ENCODE measurements at regions not wholly inside any gene's neighbourhood (a gene's known extent, or its start where the extent isn't known, plus 50 kb on each side); places are given as distances from the start of the nearest gene placed in this dataset.
"Not testable (repeated sequence)": the region's sequence is repeated elsewhere in the genome, so short reads cannot be mapped to it uniquely, and the experiment has no call there.

- DNase-seq (ENCODE audit: low read depth in 1 of 2, low spot score in 1 of 2) (no peak), FAIRE-seq (no peak), ATAC-seq (no peak)
- TF ChIP-seq SMC3 (IDR thresholded peaks at IDR 0.05), result no peak
- TF ChIP-seq HOXB13 (CRISPR knock-in tag; IDR thresholded peaks at IDR 0.05; ENCODE audit: low read depth), result no peak
- no peak for TF ChIP-seq CBX8 (IDR thresholded peaks at IDR 0.05)
- no peak for TF ChIP-seq RCOR1 (IDR thresholded peaks at IDR 0.05; ENCODE audit: low read depth, low read length)
- TF ChIP-seq POLR2AphosphoS2 (conservative IDR thresholded peaks at IDR 0.05; ENCODE audit: low read length), result no peak
- no peak for TF ChIP-seq CHD4 (IDR thresholded peaks at IDR 0.05; ENCODE audit: borderline replicate concordance)
- no peak for TF ChIP-seq E2F6 (IDR thresholded peaks at IDR 0.05; ENCODE audit: borderline replicate concordance, low read depth)
- no peak for TF ChIP-seq HOXB5 (CRISPR knock-in tag; IDR thresholded peaks at IDR 0.05)
- no peak for TF ChIP-seq CEBPB (IDR thresholded peaks at IDR 0.05)
- TF ChIP-seq FOXS1 (CRISPR knock-in tag; IDR thresholded peaks at IDR 0.05), result no peak
- TF ChIP-seq RARB (CRISPR knock-in tag; IDR thresholded peaks at IDR 0.05), result no peak
- no peak for TF ChIP-seq ZNF302 (CRISPR knock-in tag; IDR thresholded peaks at IDR 0.05)
- no peak for TF ChIP-seq RAD21 (conservative IDR thresholded peaks at IDR 0.05 in 1 of 2, IDR thresholded peaks at IDR 0.05 in 1 of 2)
- no peak for TF ChIP-seq MAX (IDR thresholded peaks at IDR 0.05)
- no peak for TF ChIP-seq MAZ (IDR thresholded peaks at IDR 0.05; ENCODE audit: borderline replicate concordance, low read depth, low read length)
- no peak for TF ChIP-seq RFX5 (IDR thresholded peaks at IDR 0.05)
- no peak for TF ChIP-seq KDM1A (IDR thresholded peaks at IDR 0.05; ENCODE audit: low read depth)
- no peak for TF ChIP-seq JUNB (IDR thresholded peaks at IDR 0.05)
- no peak for TF ChIP-seq CTCF (IDR thresholded peaks at IDR 0.05)
- TF ChIP-seq GATA3 (IDR thresholded peaks at IDR 0.05; ENCODE audit: borderline replicate concordance), result no peak
- H3K4me1 ChIP-seq, result no peaks in the 10 kb centered on the region
- H3K27ac ChIP-seq, result no peak overlapping the region
- H3K9me3 ChIP-seq, result no peaks in the 10 kb centered on the region
- ChIA-PET POLR2A (no interaction called here), CTCF (interaction anchor here (0.6 kb wide), 1 partner anchor 47 kb away, joined by 3 read pairs; no protein-coding TSS in a partner anchor)
- 40% methylated on average over 14 of the region's 14 CpGs for WGBS (ENCODE audit: missing lambda C conversion rate)
- H3K4me2 ChIP-seq, result no peak overlapping the region
- no peak overlapping the region for H3K4me3 ChIP-seq
Measured at GRCh38 chr10:123275136-123275564, 120.9 kb downstream of the BUB3 start.

- no peak overlapping the region for H3K4me2 ChIP-seq
- H3K27ac ChIP-seq, result no peak overlapping the region
- no peak overlapping the region for H3K4me3 ChIP-seq
- TF ChIP-seq EP300 (IDR thresholded peaks at IDR 0.05) (no peak), SREBF2 (IDR thresholded peaks at IDR 0.05) (no peak), GATA3 (IDR thresholded peaks at IDR 0.05; ENCODE audit: borderline replicate concordance) (no peak), ZNF302 (CRISPR knock-in tag; IDR thresholded peaks at IDR 0.05) (no peak), PBX3 (IDR thresholded peaks at IDR 0.05) (no peak), HES2 (IDR thresholded peaks at IDR 0.05) (no peak), HEYL (CRISPR knock-in tag; IDR thresholded peaks at IDR 0.05) (no peak), SMC3 (IDR thresholded peaks at IDR 0.05) (no peak), EHMT2 (IDR thresholded peaks at IDR 0.05; ENCODE audit: low read depth) (no peak), RNF2 (IDR thresholded peaks at IDR 0.05; ENCODE audit: borderline replicate concordance, low read depth) (no peak), RAD21 (conservative IDR thresholded peaks at IDR 0.05 in 1 of 2, IDR thresholded peaks at IDR 0.05 in 1 of 2) (no peak), TFCP2L1 (CRISPR knock-in tag; IDR thresholded peaks at IDR 0.05) (no peak)
- POLR2A ChIA-PET, result no interaction called here
- CTCF ChIA-PET, result interaction anchor here (0.9 kb wide), 1 partner anchor 188 kb away, joined by 3 read pairs; no protein-coding TSS in a partner anchor
- no peaks in the 10 kb centered on the region for H3K4me1 ChIP-seq
- DNase-seq (ENCODE audit: low read depth in 1 of 2, low spot score in 1 of 2), result no peak
- no peaks in the 10 kb centered on the region for H3K9me3 ChIP-seq
- no peak for ATAC-seq
- FAIRE-seq, result no peak
- 70% methylated on average over 2 of the region's 2 CpGs for WGBS (ENCODE audit: missing lambda C conversion rate)
Measured at GRCh38 chr10:123278445-123278844, 124.2 kb downstream of the BUB3 start.

GRCh38 chr10:123283371-123283770, 129.2 kb downstream of the BUB3 start:
- H3K4me2 ChIP-seq, POLR2A ChIA-PET: not testable (repeated sequence)

More at GRCh38 chr10:123283371-123283770, 129.2 kb downstream of the BUB3 start:
- H3K9me3 ChIP-seq; H3K27ac ChIP-seq; FAIRE-seq; H3K4me3 ChIP-seq; ATAC-seq; DNase-seq (ENCODE audit: low read depth in 1 of 2, low spot score in 1 of 2); H3K4me1 ChIP-seq: not testable (repeated sequence)
- CTCF ChIA-PET, result interaction anchor here (1.2 to 1.6 kb wide), 4 partner anchors 16 to 143 kb away, joined by 3 to 5 read pairs (median 4); no protein-coding TSS in a partner anchor
- no CpG with 5 or more reads among the region's 35 CpGs for WGBS (ENCODE audit: missing lambda C conversion rate)
